GM04503 (cell line): ENCODE measurements at regions not wholly inside any gene's neighbourhood (a gene's known extent, or its start where the extent isn't known, plus 50 kb on each side); places are given as distances from the start of the nearest gene placed in this dataset.

Experiments
- DNase-seq: peaks from one replicate; pipeline ENCODE4 v3.0.0-alpha.2; 2012; ENCODE audit warnings: low read depth

DNA sequence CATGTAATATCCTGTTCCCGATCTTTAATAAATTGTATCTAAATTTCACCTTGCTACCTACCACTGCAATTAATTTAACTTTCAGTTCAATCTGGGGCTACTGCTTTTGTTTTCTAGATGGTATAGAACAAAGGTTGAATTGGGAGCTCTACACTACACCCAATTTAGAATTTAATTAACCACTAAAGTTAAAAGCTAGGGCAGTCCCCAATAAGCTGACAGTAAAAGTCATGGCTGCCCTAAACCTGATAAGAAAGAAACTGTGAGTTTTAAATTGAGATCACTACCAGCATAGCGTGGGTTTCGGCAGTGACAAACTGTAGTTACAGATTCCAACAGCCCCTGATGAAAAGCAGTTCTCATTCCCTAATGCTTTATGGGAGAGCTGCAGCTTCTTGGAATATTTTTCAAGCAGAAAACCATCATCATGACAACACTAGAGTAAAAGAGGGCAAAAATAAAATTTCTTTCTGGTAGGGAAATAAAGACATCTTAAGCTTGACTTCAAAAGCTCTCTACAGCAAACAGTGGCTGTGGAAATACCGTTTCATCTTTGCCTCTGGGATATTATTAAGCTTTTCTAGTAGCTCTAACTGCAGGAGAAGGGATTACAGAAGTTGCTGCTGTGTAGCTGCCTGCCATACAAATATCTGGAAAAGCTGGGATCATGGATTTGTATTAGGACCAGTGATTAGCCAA is 1372.1 kb downstream of the EPHA7 start:
- no peak for DNase-seq

DNA sequence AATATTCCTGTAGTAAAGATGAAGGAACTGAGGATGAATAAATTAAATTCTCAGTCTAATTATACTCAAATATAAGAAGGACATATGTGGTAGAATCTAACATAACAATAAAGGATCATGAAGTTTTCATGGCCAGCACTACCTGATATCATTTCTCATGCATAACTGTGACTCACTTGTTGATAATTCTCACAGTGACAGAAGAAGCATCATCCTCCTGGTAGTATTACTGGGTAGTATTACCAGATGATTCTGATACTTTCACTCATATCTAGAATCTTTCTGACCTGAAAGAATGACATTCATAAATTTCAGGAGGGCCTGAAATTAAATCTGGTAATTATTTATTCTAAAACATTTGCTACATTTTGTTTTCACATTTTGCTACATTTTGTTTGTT is 1375.0 kb downstream of the EPHA7 start:
- no peak for DNase-seq

GRCh38 chr6:92043777-92044176 is 1375.6 kb downstream of the EPHA7 start:
- no peak for DNase-seq

DNA sequence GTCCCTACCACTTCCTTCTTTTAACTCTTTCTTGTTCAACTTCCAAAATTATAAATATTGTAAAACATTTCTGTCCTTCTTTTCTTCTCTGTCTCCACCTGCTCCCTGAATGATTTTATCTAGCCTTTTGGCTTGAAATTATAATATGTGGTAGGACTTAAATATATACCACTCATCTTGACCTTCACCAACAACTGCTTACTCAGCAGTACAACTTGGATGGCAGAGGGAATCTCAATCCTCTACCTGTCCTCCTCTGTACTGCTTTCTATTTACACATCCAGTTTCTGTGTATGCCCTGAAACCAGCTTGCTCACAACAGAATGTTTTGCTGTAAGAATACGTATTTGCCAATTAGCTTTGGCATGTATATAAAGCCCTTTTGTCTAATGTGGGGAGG is 1392.5 kb downstream of the EPHA7 start:
- no peak for DNase-seq

DNA sequence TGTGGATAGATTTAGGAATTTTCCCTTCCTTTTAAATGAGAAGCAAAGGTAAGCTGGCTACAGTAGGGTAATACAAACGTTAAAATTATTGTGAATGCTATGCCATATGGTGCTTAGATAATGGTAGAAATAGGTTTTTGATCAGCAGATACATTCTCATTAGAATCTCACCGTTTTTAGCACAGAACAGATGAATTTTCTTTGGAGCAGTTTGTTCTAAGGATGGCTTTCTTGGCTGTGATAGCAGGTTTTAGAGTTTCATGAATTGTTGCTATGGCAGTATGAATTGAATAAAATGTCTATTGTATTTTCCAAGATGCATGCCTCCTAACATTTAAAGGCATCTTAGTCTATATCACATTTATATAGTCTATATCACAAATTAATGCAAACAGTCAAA is 1394.5 kb downstream of the EPHA7 start:
- DNase-seq = no peak

GRCh38 chr6:92024110-92024509 is 1395.2 kb downstream of the EPHA7 start:
- DNase-seq = no peak

- no peak for DNase-seq
These were observed 1395.9 kb downstream of the EPHA7 start for GRCh38 chr6:92023410-92023966.

DNA sequence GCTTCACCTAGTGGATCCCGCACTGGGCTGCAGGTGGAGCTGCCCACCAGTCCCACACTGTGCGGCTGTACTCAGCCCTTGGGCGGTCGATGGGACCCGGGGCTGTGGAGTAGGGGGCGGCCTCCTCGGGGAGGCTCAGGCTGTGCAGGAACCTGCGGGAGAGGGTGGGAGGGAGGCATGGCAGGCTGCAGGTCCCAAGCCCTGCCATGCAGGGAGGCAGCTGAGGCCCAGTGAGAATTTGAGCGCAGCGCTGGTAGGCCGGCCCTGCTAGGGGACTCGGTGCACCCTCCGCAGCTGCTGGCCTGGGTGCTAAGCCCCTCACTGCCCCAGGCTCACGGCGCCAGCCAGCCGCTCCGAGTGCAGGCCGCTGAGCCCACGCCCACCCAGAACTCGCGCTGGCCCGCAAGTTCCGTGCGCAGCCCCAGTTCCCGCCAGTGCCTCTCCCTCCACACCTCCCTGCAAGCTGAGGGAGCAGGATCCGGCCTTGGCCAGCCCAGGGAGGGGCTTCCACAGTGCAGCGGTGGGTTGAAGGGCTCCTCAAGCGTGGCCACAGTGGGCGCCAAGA is 1407.6 kb downstream of the EPHA7 start:
- no peak for DNase-seq

DNA sequence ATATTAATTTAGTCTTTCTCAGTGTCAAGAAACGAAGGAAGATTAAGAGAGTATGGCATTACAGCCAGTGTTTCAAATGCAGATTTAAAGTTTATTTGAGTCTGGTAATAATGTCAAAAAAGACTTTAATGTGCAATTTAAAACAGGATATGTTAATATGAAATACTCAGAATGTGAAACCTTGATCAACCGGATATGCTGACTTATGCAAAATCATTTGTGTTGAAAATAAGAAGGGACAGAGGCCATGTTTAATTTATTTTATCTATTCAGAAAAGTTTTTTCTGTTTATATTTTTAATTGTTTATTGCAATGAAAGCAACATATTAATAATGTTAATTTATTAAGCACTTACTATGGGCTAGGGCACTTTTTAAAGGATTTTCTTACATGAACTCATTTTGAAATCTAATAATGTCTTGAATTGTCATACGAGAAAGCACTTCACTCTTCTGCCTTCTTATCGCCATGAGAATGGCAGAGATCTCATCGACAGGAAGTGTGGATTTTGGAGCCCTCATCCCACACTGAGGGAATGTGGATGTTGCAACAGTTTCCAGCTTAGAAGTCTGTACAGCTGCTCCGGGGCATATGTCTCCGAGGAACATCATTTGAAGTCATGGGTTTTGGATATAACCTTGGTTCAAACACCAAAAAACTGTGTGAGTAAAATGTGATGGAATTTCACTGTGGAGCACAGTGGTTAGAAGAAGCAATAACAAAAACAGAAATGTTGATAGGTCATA is 1410.4 kb downstream of the EPHA7 start:
- DNase-seq = no peak

DNA sequence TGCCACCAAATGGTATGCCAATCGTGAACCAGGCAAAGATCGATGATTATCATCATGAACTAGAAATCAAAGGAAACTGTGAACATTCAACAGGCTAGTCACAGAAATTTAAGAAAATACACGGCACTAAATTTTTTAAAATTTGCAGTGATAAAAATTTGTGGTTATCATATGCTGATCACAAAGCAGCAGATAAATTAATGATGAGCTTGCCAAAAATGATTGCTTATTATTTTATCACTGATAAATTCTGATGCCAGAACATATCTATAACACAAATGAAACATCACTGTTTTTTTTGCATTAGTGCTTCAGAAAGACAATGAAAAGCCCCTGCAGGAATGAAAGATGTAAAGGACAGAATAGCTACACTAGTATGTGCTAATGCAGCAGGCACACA is 1413.2 kb upstream of the MAP3K7 start:
- DNase-seq = no peak

GRCh38 chr6:91994787-91995186 is 1407.9 kb upstream of the MAP3K7 start:
- DNase-seq = no peak

DNA sequence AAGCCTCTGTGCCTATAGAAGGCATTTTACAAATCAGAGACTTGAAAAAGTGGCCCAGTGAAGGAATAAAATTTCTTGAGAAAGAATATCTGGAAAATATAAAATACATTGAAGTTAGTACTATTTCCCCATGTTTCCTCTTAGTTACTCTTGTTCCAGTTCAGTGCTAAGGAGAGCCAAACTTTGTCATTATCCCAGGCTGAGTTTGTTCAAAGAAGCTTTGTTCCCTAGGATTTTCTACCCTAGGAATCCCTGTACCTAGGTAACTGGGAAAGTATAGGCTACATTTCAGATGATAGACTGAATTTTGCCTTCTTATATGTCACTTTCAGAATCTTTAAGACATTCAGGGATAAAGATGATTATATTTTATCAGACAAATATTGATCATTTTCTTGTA is 1395.7 kb upstream of the MAP3K7 start:
- no peak for DNase-seq

- DNase-seq = no peak
These were observed 1389.9 kb upstream of the MAP3K7 start for GRCh38 chr6:91976797-91977196.

GRCh38 chr6:91970700-91971099 is 1383.8 kb upstream of the MAP3K7 start:
- no peak for DNase-seq

- no peak for DNase-seq
These were observed 1379.0 kb upstream of the MAP3K7 start for GRCh38 chr6:91965872-91966271.

DNA sequence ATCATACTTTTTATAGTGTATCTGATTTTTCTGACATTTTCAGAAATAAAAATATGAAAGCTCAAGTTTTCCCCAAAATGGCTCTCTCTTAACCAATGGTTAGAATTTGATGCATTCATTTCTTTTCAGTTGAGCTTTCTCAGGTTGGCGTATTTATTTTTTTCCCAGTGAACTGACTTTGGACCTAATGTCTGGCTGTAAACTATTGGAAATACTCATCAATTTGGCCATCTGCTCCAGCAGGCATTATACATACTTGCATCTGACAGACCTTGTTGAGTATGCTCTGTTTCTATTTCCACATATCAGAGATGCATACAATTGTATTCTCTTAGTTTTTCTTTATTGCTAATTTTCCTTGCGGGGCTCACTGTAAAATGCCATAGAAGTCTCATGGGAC is 1374.8 kb upstream of the MAP3K7 start:
- DNase-seq = no peak

GRCh38 chr6:91961236-91961635 is 1374.4 kb upstream of the MAP3K7 start:
- no peak for DNase-seq

DNA sequence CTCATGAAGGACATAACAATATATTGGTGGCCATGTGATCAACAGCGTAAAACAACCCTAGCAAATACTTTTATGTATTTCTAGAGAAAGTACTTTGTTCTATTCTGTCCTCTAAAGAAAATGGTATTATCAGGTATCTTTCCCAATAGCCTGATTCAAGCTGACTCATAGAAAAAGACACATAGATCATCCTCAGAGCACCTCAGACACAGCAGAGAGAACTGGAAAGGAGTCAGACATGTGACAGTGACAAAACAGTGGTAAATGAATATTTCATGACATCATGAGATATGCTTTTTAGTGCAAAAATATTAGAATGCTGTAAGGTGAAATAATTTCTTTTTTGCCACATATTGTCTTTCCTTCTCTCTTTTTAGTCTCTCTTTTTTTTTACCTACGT is 1355.0 kb upstream of the MAP3K7 start:
- no peak for DNase-seq

GRCh38 chr6:91940801-91941200 is 1353.9 kb upstream of the MAP3K7 start:
- DNase-seq = no peak

GRCh38 chr6:91926827-91927226 is 1340.0 kb upstream of the MAP3K7 start:
- DNase-seq = no peak

DNA sequence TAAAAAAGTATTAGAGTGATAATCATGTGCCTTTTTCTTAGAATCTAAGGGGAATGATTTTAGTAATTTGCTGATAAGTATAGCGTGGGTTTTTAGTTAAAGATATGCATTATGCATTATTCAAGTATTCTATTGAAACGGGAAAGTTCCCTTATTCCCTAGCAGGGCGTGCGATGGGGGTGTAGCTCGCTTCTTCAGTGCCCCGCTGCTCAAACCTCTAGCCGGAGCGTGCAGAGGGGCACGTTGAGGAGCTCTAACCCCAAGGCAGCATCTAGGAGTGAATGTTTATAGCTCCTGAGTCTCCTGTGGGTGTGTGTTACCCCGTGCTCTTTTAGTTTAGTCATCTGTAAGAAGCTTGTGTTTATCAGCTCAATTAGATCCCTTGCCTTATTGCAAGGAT is 1339.5 kb upstream of the MAP3K7 start:
- no peak for DNase-seq

- no peak for DNase-seq
These were observed 1325.1 kb upstream of the MAP3K7 start for GRCh38 chr6:91911945-91912344.

- no peak for DNase-seq
These were observed 1317.8 kb upstream of the MAP3K7 start for GRCh38 chr6:91904586-91905164.
